Liver (tissue), 3 donors: ENCODE measurements at regions not wholly inside any gene's neighbourhood (a gene's known extent, or its start where the extent isn't known, plus 50 kb on each side); places are given as distances from the start of the nearest gene placed in this dataset.
"Not testable (repeated sequence)": the region's sequence is repeated elsewhere in the genome, so short reads cannot be mapped to it uniquely, and the experiment has no call there.

Experiments used
- ATF3 ChIP-seq: IDR thresholded peaks from 2 replicates; pipeline ENCODE4 v1.6.1; 2016; ENCODE audit warnings: antibody characterized with exemption
- CTCF ChIP-seq: fragments of 150-350 bp; IDR thresholded peaks from 2 replicates; pipeline ENCODE4 v1.5.1; 2017; ENCODE audit warnings: improper control_type of control experiment, low read depth, low read length; ENCODE audit not compliant: missing input control
- EGR1 ChIP-seq, 2 donors: IDR thresholded peaks; 2 replicates each; pipeline ENCODE4 v1.6.1; 2016 to 2018; ENCODE audit warnings: antibody characterized with exemption in 2 of 2, low read depth in 2 of 2
- GABPA ChIP-seq, 2 donors: IDR thresholded peaks in 1 of 2; conservative IDR thresholded peaks in 1 of 2; 2 replicates each; pipeline ENCODE4 v1.6.1; 2016; ENCODE audit warnings: antibody characterized with exemption in 2 of 2, mild to moderate bottlenecking in 1 of 2, moderate library complexity in 1 of 2
- HNF4A ChIP-seq, 2 donors: conservative IDR thresholded peaks; 2 replicates each; pipeline ENCODE4 v1.6.1; 2016; ENCODE audit warnings: antibody characterized with exemption in 2 of 2, mild to moderate bottlenecking in 2 of 2
- HNF4G ChIP-seq: IDR thresholded peaks from 2 replicates; pipeline ENCODE4 v1.6.1; 2016; ENCODE audit warnings: antibody characterized with exemption
- JUND ChIP-seq, 2 donors: IDR thresholded peaks; 2 replicates each; pipeline ENCODE4 v1.6.1; 2016; ENCODE audit warnings: antibody characterized with exemption in 2 of 2
- MAX ChIP-seq: IDR thresholded peaks from 2 replicates; pipeline ENCODE4 v1.6.1; 2016; ENCODE audit warnings: antibody characterized with exemption
- NR2F2 ChIP-seq: IDR thresholded peaks from 2 replicates; pipeline ENCODE4 v1.6.1; 2016; ENCODE audit warnings: antibody characterized with exemption
- REST ChIP-seq: IDR thresholded peaks from 2 replicates; pipeline ENCODE4 v1.6.1; 2016; ENCODE audit warnings: antibody characterized with exemption, mild to moderate bottlenecking
- SP1 ChIP-seq: IDR thresholded peaks from 2 replicates; pipeline ENCODE4 v1.6.1; 2018; ENCODE audit warnings: antibody characterized with exemption, mild to moderate bottlenecking
- TAF1 ChIP-seq: conservative IDR thresholded peaks from 2 replicates; pipeline ENCODE4 v1.6.1; 2016; ENCODE audit warnings: antibody characterized with exemption, mild to moderate bottlenecking
- YY1 ChIP-seq: IDR thresholded peaks from 2 replicates; pipeline ENCODE4 v1.6.1; 2016; ENCODE audit warnings: antibody characterized with exemption, mild to moderate bottlenecking
- donor health status: healthy.
- donor health status: healthy.

GRCh38 chr2:184054419-184054818, 543.9 kb upstream of the ZNF804A start:
- not testable (repeated sequence) for TF ChIP-seq CTCF; MAX; REST; JUND (IDR thresholded peaks at IDR 0.05); ATF3; EGR1 (IDR thresholded peaks at IDR 0.05; ENCODE audit: low read depth in 2 of 2); HNF4G; TAF1; NR2F2; YY1; HNF4A (conservative IDR thresholded peaks at IDR 0.05); SP1; GABPA (IDR thresholded peaks at IDR 0.05 in 1 of 2, conservative IDR thresholded peaks at IDR 0.05 in 1 of 2)
